SJCRH30 (cell line): ENCODE measurements at regions not wholly inside any gene's neighbourhood (a gene's known extent, or its start where the extent isn't known, plus 50 kb on each side); places are given as distances from the start of the nearest gene placed in this dataset.

Source experiments
- DNase-seq, 2 experiments: peaks; one replicate each; pipeline ENCODE4 v3.0.0-alpha.2; 2015 to 2020
- H3K27ac ChIP-seq: fragments of 250-450 bp; sonication (Bioruptor Pico); 2 replicates; pipeline ENCODE4 v1.5.1; 2020; ENCODE audit warnings: mild to moderate bottlenecking, moderate library complexity
- H3K27me3 ChIP-seq: fragments of 250-450 bp; sonication (Bioruptor Pico); 2 replicates; pipeline ENCODE4 v1.5.1; 2020; ENCODE audit warnings: mild to moderate bottlenecking, moderate library complexity
- H3K36me3 ChIP-seq: fragments of 250-450 bp; sonication (Bioruptor Pico); 2 replicates; pipeline ENCODE4 v1.5.1; 2020; ENCODE audit warnings: mild to moderate bottlenecking, moderate library complexity
- H3K4me1 ChIP-seq: fragments of 250-450 bp; sonication (Bioruptor Pico); 2 replicates; pipeline ENCODE4 v1.5.1; 2020; ENCODE audit warnings: mild to moderate bottlenecking, moderate library complexity
- H3K4me3 ChIP-seq: fragments of 250-450 bp; sonication (Bioruptor Pico); 2 replicates; pipeline ENCODE4 v1.5.1; 2020; ENCODE audit warnings: mild to moderate bottlenecking, moderate library complexity
- H3K9me3 ChIP-seq: fragments of 250-450 bp; sonication (Bioruptor Pico); replicated peaks from 2 replicates; pipeline ENCODE4 v1.5.1; 2020; ENCODE audit warnings: mild to moderate bottlenecking, moderate library complexity

- no peak for DNase-seq
- no peaks in the 10 kb centered on the region for H3K9me3 ChIP-seq
- no peaks in the 10 kb centered on the region for H3K36me3 ChIP-seq
- no peak overlapping the region for H3K4me3 ChIP-seq
- H3K27me3 ChIP-seq: no peaks in the 10 kb centered on the region
- H3K27ac ChIP-seq: no peak overlapping the region
- H3K4me1 ChIP-seq: peaks cover 23% of the 10 kb centered on the region
These were observed 50.3 kb downstream of the UTRN start for GRCh38 chr6:144335311-144335861.

GRCh38 chr6:144335914-144336313, 50.8 kb downstream of the UTRN start:
- H3K4me1 ChIP-seq: peaks cover 28% of the 10 kb centered on the region
- DNase-seq: peak in 1 of 2 experiments; percentile 38
- H3K36me3 ChIP-seq: no peaks in the 10 kb centered on the region
- no peaks in the 10 kb centered on the region for H3K9me3 ChIP-seq
- H3K4me3 ChIP-seq: no peak overlapping the region
- H3K27me3 ChIP-seq: no peaks in the 10 kb centered on the region
- H3K27ac ChIP-seq: no peak overlapping the region

- no peak for DNase-seq
- Histone ChIP-seq H3K4me3 (no peak overlapping the region), H3K4me1 (peaks cover 32% of the 10 kb centered on the region), H3K27ac (no peak overlapping the region), H3K27me3 (no peaks in the 10 kb centered on the region), H3K36me3 (no peaks in the 10 kb centered on the region), H3K9me3 (no peaks in the 10 kb centered on the region)
These were observed 51.8 kb downstream of the UTRN start for GRCh38 chr6:144336900-144337299.

- Histone ChIP-seq H3K27me3 (no peaks in the 10 kb centered on the region), H3K9me3 (no peaks in the 10 kb centered on the region), H3K4me1 (peaks cover 30% of the 10 kb centered on the region), H3K4me3 (no peak overlapping the region), H3K36me3 (no peaks in the 10 kb centered on the region), H3K27ac (no peak overlapping the region)
- DNase-seq: no peak
These were observed 53.3 kb downstream of the UTRN start for GRCh38 chr6:144338474-144338873.

GRCh38 chr6:144338951-144339700, 54.0 kb downstream of the UTRN start:
- Histone ChIP-seq H3K27me3 (no peaks in the 10 kb centered on the region), H3K9me3 (no peaks in the 10 kb centered on the region), H3K4me1 (peaks cover 26% of the 10 kb centered on the region), H3K4me3 (no peak overlapping the region), H3K27ac (no peak overlapping the region), H3K36me3 (no peaks in the 10 kb centered on the region)
- DNase-seq: no peak

- Histone ChIP-seq H3K27ac (no peak overlapping the region), H3K4me1 (peaks cover 20% of the 10 kb centered on the region), H3K36me3 (no peaks in the 10 kb centered on the region), H3K4me3 (no peak overlapping the region), H3K9me3 (no peaks in the 10 kb centered on the region), H3K27me3 (no peaks in the 10 kb centered on the region)
- DNase-seq: no peak
These were observed 54.8 kb downstream of the UTRN start for GRCh38 chr6:144339859-144340452.

GRCh38 chr6:144340541-144341371, 55.6 kb downstream of the UTRN start:
- Histone ChIP-seq H3K4me3 (no peak overlapping the region), H3K9me3 (no peaks in the 10 kb centered on the region), H3K36me3 (no peaks in the 10 kb centered on the region), H3K27me3 (no peaks in the 10 kb centered on the region), H3K27ac (no peak overlapping the region), H3K4me1 (peaks cover 13% of the 10 kb centered on the region)
- DNase-seq: no peak

GRCh38 chr6:144341831-144342527, 56.8 kb downstream of the UTRN start:
- H3K4me1 ChIP-seq: peaks cover 14% of the 10 kb centered on the region
- H3K4me3 ChIP-seq: no peak overlapping the region
- no peaks in the 10 kb centered on the region for H3K27me3 ChIP-seq
- no peak for DNase-seq
- H3K27ac ChIP-seq: no peak overlapping the region
- no peaks in the 10 kb centered on the region for H3K9me3 ChIP-seq
- no peaks in the 10 kb centered on the region for H3K36me3 ChIP-seq

GRCh38 chr6:144343701-144344428, 58.7 kb downstream of the UTRN start:
- Histone ChIP-seq H3K4me1 (peaks cover 19% of the 10 kb centered on the region), H3K27me3 (no peaks in the 10 kb centered on the region), H3K4me3 (no peak overlapping the region), H3K27ac (no peak overlapping the region), H3K9me3 (no peaks in the 10 kb centered on the region), H3K36me3 (no peaks in the 10 kb centered on the region)
- no peak for DNase-seq

- H3K4me1 ChIP-seq: peaks cover 20% of the 10 kb centered on the region
- H3K36me3 ChIP-seq: no peaks in the 10 kb centered on the region
- no peaks in the 10 kb centered on the region for H3K27me3 ChIP-seq
- H3K27ac ChIP-seq: no peak overlapping the region
- H3K4me3 ChIP-seq: no peak overlapping the region
- no peak for DNase-seq
- no peaks in the 10 kb centered on the region for H3K9me3 ChIP-seq
These were observed 59.5 kb downstream of the UTRN start for GRCh38 chr6:144344646-144345045.

GRCh38 chr6:144345451-144345850, 60.3 kb downstream of the UTRN start:
- Histone ChIP-seq H3K27ac (no peak overlapping the region), H3K36me3 (no peaks in the 10 kb centered on the region), H3K9me3 (no peaks in the 10 kb centered on the region), H3K4me3 (no peak overlapping the region), H3K4me1 (peaks cover 22% of the 10 kb centered on the region), H3K27me3 (no peaks in the 10 kb centered on the region)
- no peak for DNase-seq

- H3K27me3 ChIP-seq: no peaks in the 10 kb centered on the region
- no peaks in the 10 kb centered on the region for H3K9me3 ChIP-seq
- no peak overlapping the region for H3K4me3 ChIP-seq
- no peaks in the 10 kb centered on the region for H3K36me3 ChIP-seq
- peak overlapping the region; percentile 33; the same call in 1 of the 2 replicates for H3K27ac ChIP-seq
- peak; percentile 34 to 52 for DNase-seq
- peaks cover 13% of the 10 kb centered on the region for H3K4me1 ChIP-seq
These were observed 61.7 kb downstream of the UTRN start for GRCh38 chr6:144346719-144347447.

- no peak overlapping the region for H3K4me3 ChIP-seq
- peak in 1 of 2 experiments; percentile 41 for DNase-seq
These were observed 62.3 kb downstream of the UTRN start for GRCh38 chr6:144347448-144347759.

More at GRCh38 chr6:144347448-144347759, 62.3 kb downstream of the UTRN start:
- no peaks in the 10 kb centered on the region for H3K27me3 ChIP-seq
- H3K36me3 ChIP-seq: no peaks in the 10 kb centered on the region
- peaks cover 13% of the 10 kb centered on the region for H3K4me1 ChIP-seq
- H3K9me3 ChIP-seq: no peaks in the 10 kb centered on the region
- peak overlapping the region; percentile 33; the same call in 1 of the 2 replicates for H3K27ac ChIP-seq
